ENCODE measurements at regions not wholly inside any gene's neighbourhood (a gene's known extent, or its start where the extent isn't known, plus 50 kb on each side); places are given as distances from the start of the nearest gene placed in this dataset.

DNA sequence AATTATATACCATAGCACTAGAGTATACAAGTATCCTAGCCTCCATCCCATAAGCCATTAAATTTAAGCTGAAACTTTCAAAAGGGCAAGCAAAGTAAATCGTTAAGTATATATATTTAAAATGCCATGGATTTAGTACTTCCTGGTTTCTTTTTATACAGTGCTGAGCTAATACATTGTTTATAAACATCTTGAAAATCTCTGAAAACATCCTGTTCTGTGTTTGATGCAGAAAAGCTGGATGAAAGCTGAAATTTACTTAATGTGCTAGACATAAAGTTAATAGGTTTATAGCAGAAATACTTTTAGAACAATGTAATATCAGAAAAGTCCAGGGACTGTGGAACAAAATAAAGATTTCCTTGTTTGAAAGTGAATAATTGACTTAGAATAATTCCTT lies 875.4 kb downstream of the SLITRK6 start:
- TF ChIP-seq EZH2 (IDR thresholded peaks at IDR 0.05), result no peak
- TF ChIP-seq POLR2AphosphoS5 (IDR thresholded peaks at IDR 0.05; ENCODE audit: borderline replicate concordance, low read depth, low read length), result no peak
- TF ChIP-seq FOXP2 (optimal IDR thresholded peaks at IDR 0.05; ENCODE audit: control extremely low read depth, extremely low read length, insufficient read depth), result no peak
